GM12873 (cell line): ENCODE measurements at regions not wholly inside any gene's neighbourhood (a gene's known extent, or its start where the extent isn't known, plus 50 kb on each side); places are given as distances from the start of the nearest gene placed in this dataset.

Source experiments
- TF ChIP-seq, protein P1 (sequence below): IDR thresholded peaks from 2 replicates; pipeline ENCODE4 v1.5.1; 2012; ENCODE audit warnings: low read depth, mild to moderate bottlenecking, moderate library complexity, low read length, control low read depth; ENCODE audit not compliant: insufficient read depth; ENCODE audit errors: missing control alignments

GRCh38 chr3:20546636-20547035 lies 360.6 kb upstream of the SGO1 start:
- TF ChIP-seq, protein P1, sequence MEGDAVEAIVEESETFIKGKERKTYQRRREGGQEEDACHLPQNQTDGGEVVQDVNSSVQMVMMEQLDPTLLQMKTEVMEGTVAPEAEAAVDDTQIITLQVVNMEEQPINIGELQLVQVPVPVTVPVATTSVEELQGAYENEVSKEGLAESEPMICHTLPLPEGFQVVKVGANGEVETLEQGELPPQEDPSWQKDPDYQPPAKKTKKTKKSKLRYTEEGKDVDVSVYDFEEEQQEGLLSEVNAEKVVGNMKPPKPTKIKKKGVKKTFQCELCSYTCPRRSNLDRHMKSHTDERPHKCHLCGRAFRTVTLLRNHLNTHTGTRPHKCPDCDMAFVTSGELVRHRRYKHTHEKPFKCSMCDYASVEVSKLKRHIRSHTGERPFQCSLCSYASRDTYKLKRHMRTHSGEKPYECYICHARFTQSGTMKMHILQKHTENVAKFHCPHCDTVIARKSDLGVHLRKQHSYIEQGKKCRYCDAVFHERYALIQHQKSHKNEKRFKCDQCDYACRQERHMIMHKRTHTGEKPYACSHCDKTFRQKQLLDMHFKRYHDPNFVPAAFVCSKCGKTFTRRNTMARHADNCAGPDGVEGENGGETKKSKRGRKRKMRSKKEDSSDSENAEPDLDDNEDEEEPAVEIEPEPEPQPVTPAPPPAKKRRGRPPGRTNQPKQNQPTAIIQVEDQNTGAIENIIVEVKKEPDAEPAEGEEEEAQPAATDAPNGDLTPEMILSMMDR = no peak

GRCh38 chr3:20543535-20544226 lies 357.7 kb upstream of the SGO1 start:
- TF ChIP-seq, protein P1 = no peak

DNA sequence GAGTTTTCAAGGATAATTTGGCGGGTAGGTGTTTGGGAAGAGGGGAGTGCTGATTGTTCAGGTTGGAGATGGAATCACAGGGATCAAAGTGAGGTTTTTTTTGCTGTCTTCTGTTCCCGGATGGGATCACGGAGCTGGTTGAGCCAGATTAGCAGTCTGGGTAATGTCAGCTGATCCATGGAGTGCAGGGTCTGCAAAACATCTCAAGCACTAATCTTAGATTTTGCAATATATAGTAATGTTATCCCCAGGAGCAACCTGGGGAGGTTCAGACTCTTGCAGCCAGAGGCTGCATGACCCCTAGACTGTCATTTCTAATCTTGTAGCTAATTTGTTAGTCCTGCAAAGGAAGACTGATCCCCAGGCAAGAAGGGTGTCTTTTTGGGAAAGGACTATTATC lies 354.1 kb upstream of the SGO1 start:
- TF ChIP-seq, protein P1 = no peak

- TF ChIP-seq, protein P1 = no peak
Observed at GRCh38 chr3:20539666-20540065, 353.7 kb upstream of the SGO1 start.

DNA sequence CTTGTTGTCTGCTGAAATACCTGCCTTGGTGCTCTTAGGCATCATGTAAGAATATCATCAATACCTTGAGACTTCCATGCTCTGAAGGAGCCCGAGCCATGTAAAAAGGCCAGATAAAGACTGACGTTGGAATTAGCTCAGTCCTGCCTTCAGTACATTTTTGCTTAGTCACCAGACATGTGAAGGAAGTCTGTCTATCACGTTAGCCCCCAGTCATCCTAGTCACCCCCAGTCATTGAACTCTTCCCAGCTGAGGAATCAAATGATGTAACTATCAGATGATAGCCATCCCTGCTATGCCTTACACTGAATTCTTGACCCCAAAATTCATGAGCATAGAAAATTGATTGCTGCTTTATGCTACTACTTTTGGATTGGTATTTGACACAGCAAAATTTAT lies 351.2 kb upstream of the SGO1 start:
- TF ChIP-seq, protein P1 = no peak

- TF ChIP-seq, protein P1 = no peak
Observed at GRCh38 chr3:20529911-20530310, 343.9 kb upstream of the SGO1 start.

GRCh38 chr3:20528180-20528770 lies 342.3 kb upstream of the SGO1 start:
- TF ChIP-seq, protein P1 = no peak
